Fibroblast of skin of scalp (primary cell): ENCODE measurements at regions not wholly inside any gene's neighbourhood (a gene's known extent, or its start where the extent isn't known, plus 50 kb on each side); places are given as distances from the start of the nearest gene placed in this dataset.

Experiments
- DNase-seq: peaks from one replicate; pipeline ENCODE4 v3.0.0-alpha.2; 2013

DNA sequence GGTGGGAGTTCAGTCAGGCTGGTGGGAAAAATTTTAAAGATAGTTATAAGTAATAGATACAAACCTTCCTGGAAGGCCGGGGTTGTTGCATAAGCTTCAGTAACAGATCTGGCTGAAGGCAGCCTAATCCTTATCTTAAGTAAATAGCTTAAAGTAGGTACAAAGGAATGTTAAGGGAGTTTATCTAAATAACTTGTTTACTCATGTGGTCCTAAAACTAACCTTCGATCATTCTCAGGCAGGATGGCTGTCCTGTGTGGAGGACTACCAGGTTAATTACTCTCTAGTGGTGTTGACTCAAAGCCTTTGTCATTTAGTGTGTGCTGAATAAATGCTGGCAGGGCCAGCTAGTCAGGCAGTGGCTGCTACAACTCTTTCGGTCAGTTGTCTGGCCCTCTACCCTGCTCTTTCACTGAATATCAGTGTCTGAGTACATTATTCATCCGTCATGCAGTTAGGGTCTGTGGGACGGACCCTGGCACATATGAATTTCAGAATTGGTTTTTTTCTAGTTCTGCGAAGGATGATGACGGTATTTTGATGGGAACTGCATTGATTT lies 131.6 kb upstream of the TAB2 start:
- DNase-seq = no peak

DNA sequence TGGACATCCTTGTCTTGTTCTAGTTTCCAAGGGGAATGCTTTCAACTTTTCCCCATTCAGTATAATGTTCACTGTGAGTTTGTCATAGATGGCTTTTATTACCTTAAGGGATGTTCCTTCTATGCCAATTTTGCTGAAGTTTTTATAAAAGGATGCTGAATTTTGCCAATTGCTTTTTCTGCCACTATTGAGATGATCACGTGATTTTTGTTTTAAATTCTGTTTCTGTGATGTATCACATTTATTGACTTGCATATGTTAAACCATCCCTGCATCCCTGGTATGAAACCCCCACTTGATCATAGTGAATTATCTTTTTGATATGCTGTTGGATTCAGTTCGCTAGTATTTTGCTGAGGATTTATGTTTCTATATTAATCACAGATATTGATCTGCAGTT lies 130.6 kb upstream of the TAB2 start:
- DNase-seq = no peak

DNA sequence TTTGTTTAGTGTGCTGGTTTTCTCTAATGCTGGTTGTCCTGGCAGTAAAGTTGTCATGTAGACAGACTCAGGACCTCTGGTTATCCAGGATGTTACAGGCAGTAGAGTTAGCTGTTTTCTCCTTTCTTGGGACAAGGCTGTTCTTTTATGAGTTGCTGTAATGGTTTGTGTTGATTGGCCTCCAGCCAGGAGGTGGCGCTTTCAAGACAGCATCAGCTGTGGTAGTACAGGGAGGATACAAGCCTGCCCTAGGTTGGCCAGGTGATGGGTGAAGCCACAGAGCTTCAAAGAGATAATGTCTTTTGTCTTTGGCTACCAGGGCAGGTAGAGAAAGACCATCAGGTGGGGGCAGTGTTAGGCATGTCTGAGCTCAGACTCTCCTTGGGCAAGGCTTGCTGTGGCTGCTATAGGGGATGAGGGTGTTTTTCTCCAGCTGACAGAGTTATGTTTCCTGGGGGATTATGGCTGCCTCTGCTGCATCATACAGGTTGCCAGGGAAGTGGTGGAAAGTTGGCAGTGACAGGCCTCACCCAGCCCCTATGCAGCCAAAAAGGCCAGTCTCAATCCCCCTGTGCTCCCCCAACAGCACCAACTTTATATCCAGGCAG lies 127.2 kb upstream of the TAB2 start:
- DNase-seq = peak; percentile 18

- DNase-seq = no peak
These were observed 122.5 kb upstream of the TAB2 start for GRCh38 chr6:149194820-149195558.

DNA sequence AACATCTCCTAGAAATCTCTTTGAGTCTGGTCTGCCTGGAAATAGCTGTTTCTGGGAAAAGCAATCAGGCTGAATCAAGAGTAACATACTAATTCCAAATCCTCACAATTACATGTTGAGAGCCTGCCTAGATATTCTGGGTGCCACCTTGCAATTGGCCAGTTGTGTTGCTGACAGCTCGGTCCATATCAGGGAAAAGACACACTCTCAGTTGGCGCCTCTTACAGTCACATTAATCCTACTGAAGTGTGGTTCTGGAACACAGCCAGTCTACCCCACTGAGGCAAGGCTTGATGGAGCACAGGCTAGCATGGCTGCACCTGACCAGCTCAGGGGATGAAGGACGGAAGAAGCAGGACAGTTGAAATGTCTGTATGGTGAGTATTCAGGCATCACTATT lies 121.4 kb upstream of the TAB2 start:
- no peak for DNase-seq

DNA sequence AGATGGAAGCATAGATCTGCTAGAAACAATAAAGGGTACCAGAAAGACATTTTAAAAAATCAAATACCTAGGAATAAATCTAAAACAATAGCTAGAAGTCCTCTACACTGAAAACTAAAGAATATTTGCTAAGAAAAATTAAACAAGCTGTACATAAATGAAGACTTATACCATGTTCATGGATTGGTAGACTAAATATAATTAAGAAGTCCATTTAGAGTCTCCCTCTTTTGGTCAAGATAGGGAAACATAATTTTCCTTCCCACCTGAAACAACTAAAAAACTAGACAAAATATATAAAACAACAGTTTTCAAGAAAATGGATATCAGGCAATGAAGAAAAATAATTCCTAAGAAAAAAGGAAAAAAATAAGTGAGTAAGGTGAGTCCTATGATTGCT lies 120.0 kb upstream of the TAB2 start:
- no peak for DNase-seq

- no peak for DNase-seq
These were observed 119.2 kb upstream of the TAB2 start for GRCh38 chr6:149198265-149198664.

- no peak for DNase-seq
These were observed 117.1 kb upstream of the TAB2 start for GRCh38 chr6:149200282-149200945.

DNA sequence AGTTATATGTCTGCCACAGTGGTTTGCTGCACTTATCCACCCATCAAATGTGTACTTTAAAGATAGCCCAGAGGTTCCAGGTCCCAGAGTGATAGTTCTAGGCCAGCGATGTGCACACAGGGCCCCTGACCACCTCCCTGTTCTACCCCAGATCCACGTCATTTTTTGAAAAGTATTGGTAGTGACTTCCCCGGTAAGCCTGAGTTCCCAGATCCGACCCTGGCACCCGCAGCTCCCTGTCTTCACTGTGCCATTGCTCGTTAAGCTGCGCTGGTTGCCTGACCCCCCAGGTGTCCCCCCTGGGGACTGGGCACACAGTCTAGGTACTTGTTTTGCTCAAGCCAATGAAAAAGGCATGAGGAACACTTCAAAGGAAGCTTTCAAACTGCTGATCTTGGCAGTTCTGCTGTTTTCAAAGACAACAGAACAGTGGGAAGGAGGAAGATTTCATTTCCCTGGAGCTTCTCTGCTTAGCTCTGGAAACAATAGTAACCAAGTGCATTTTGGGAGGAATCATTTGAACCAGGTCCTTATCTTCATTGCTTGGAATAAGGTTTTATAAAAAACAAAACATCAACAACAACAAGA lies 116.3 kb upstream of the TAB2 start:
- no peak for DNase-seq

GRCh38 chr6:149202100-149202499 lies 115.4 kb upstream of the TAB2 start:
- no peak for DNase-seq

- no peak for DNase-seq
These were observed 114.6 kb upstream of the TAB2 start for GRCh38 chr6:149202952-149203351.

GRCh38 chr6:149203509-149203908 lies 114.0 kb upstream of the TAB2 start:
- DNase-seq = no peak

DNA sequence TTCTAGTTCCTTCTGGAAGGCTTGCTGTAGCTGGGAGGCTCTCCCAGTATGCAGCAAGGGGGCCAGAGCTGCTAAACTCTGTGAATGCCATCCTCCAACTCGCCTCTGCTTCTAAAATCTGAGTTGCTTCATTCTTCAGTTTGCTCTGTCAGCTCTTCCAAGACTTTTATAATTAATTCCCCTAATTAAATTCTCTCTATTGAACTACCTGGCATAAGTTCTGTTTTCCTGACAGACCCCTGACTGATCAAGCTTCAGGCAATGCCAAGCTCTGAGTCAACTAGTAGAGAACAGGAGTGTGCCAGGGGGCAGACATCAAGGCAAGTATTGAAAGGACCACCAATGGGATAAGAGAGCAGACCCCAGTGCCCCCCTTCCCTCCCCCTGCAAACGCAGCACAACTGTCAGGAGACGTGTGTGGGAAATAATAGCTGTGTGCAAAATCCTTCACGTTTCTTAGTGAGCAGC lies 109.3 kb upstream of the TAB2 start:
- no peak for DNase-seq

DNA sequence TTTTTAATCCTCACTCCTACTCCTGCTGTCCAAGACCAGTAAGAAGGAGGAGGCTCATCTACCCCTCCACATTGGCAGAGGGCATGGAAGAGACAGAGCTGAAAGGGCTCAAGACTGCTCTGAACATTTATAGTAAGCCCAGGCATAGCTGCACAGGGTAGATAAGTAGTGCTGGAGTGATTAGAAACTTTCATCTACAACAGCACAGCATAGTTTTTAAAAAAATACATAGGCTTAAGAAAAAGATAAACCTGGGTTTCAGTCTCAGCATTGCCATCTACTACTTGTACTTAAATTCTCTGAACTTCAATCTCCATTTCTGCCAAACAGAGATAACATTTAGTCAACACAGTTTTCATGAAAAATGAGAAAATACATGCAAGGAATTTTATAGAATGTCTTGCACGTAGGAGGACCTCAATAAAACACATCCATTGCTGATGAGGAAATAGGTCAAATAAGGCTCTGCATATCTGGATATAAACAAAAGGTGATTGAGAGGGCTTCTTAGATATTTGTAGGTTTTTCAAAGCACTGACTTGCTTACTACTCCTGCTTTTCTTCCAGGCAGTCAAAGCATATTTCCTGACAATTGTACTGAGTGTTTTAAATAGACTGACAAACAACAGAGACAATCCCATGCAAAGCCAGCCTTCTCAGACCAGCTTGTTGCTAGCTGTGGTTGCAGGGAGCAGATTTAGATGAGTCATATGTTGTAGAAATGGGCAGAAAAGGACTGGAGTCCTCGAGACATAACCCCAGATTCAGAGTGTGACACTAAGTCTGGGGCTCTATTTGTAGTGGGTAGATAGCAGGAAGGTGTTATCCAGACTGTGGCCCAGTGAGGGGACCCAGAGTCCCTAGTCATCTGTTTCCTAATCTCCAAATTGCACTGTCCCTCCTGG lies 107.4 kb upstream of the TAB2 start:
- DNase-seq = peak; percentile 49

DNA sequence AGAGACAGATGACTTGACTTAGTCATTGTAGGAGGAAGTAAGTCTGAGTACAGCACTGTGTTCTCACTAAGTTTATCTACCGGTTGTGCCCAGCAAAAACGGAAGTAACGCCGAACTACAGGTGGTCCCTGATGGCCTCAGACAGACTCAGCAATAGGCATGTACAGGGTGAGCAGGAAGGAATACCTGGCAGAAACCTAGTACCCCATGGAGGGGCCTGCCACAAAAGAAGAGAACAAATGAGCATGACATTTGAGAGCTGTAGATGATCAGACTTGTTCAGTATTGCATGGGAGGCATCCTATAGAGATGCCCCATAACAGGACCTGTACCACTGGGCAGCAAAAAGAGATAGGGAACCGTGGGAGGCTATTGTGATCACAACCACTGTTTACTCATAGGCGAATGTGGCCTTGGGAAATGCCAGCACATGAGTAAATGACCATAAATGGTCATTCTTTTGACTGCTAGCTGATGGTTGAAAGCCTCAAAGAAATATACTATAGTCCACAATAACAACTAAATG lies 106.4 kb upstream of the TAB2 start:
- no peak for DNase-seq

- no peak for DNase-seq
These were observed 105.3 kb upstream of the TAB2 start for GRCh38 chr6:149212206-149212605.

DNA sequence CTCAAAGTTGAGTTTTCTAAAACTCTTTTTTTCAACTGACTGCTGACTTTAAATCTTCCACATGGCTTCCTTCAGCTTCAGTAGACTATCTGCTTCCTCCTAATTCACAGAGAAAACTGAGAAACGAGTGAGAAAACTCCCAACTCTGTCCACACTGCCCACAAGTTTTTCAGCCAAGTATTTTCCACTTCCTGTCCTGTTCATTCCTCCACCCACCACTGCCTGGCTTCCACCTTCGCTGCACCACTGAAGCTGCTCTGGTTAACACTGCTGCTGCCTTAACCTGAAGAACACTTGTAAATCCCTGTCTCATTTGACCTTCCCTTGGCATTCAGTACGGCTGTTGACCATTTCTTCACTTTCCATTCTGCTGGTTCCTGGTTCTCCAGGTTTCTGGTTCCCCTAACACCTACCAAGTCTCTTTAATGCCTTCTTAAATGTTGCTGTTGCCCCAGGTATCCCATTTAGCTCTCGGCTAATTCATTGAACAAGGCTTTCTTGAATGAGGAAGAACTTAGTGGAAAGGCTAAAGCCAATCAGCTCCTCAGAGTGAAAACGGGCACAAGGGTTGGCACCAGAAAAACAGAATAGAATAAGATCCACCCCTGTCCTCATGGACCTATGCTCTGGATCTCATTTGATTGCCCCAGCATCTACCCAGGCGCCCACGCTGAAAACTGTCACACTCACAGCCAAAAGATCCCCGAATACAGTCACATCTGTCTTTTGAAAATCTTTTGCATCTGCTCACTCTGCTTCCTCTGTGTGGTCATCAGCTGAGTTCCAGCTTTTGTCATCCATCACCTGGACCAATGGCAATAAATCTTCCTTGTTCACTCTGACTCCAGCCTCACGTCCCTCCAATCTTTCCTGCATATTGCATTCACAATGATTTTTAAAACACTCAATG lies 104.4 kb upstream of the TAB2 start:
- DNase-seq = no peak

- no peak for DNase-seq
These were observed 103.7 kb upstream of the TAB2 start for GRCh38 chr6:149213829-149214228.

GRCh38 chr6:149216459-149216858 lies 101.1 kb upstream of the TAB2 start:
- no peak for DNase-seq

- no peak for DNase-seq
These were observed 100.0 kb upstream of the TAB2 start for GRCh38 chr6:149217466-149217888.

DNA sequence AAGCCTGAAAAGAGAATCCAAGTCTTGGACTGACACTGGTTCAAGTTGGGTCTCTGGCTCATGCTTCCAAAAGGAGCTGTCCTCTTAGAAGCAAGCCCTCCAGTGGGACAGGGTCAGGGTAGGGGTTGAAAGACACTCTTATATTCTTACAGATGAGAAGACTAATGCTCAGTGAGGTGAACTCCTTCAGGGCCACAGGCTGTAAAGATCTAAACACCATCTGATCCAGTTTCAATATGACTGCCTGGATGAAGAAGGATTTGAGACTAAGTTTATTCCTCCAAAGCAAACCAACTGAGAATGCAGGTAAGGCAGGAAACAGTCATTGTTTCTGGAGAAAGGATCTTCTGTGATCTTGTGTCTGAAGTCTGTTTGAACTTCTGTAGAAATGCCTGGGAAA lies 99.0 kb upstream of the TAB2 start:
- DNase-seq = no peak
